GM19452 (cell line): ENCODE measurements at regions not wholly inside any gene's neighbourhood (a gene's known extent, or its start where the extent isn't known, plus 50 kb on each side); places are given as distances from the start of the nearest gene placed in this dataset.
"Not testable (repeated sequence)": the region's sequence is repeated elsewhere in the genome, so short reads cannot be mapped to it uniquely, and the experiment has no call there.

Experiments
- ATAC-seq: cut with Tn5 transposase; IDR thresholded peaks from one replicate; pipeline ENCODE4 v1.9.1; 2021; ENCODE audit not compliant: unreplicated experiment

- not testable (repeated sequence) for ATAC-seq
Observed at GRCh38 chr9:62874745-62875599, 1685.1 kb downstream of the SPATA31A7 start.

- ATAC-seq = not testable (repeated sequence)
Observed at GRCh38 chr9:62877552-62877951, 1687.7 kb downstream of the SPATA31A7 start.

- not testable (repeated sequence) for ATAC-seq
Observed at GRCh38 chr9:62877987-62878386, 1688.2 kb downstream of the SPATA31A7 start.

- ATAC-seq = not testable (repeated sequence)
Observed at GRCh38 chr9:62880453-62880852, 1690.6 kb downstream of the SPATA31A7 start.

- ATAC-seq = not testable (repeated sequence)
Observed at GRCh38 chr9:62880971-62881370, 1691.1 kb downstream of the SPATA31A7 start.

GRCh38 chr9:62881811-62882210 is 1692.0 kb downstream of the SPATA31A7 start:
- ATAC-seq = not testable (repeated sequence)

- not testable (repeated sequence) for ATAC-seq
Observed at GRCh38 chr9:62882717-62883116, 1692.9 kb downstream of the SPATA31A7 start.

GRCh38 chr9:62896692-62897091 is 1706.9 kb downstream of the SPATA31A7 start:
- not testable (repeated sequence) for ATAC-seq

GRCh38 chr9:62897411-62898225 is 1707.8 kb downstream of the SPATA31A7 start:
- ATAC-seq = not testable (repeated sequence)

GRCh38 chr9:62899666-62900065 is 1709.8 kb downstream of the SPATA31A7 start:
- not testable (repeated sequence) for ATAC-seq

GRCh38 chr9:62904061-62904460 is 1714.2 kb downstream of the SPATA31A7 start:
- not testable (repeated sequence) for ATAC-seq

GRCh38 chr9:62905722-62906121 is 1715.9 kb downstream of the SPATA31A7 start:
- ATAC-seq = not testable (repeated sequence)

- ATAC-seq = not testable (repeated sequence)
Observed at GRCh38 chr9:62907866-62908265, 1718.0 kb downstream of the SPATA31A7 start.

- ATAC-seq = not testable (repeated sequence)
Observed at GRCh38 chr9:62908271-62908670, 1718.4 kb downstream of the SPATA31A7 start.

- not testable (repeated sequence) for ATAC-seq
Observed at GRCh38 chr9:62909447-62909846, 1719.6 kb downstream of the SPATA31A7 start.

GRCh38 chr9:62912278-62912677 is 1722.4 kb downstream of the SPATA31A7 start:
- ATAC-seq = not testable (repeated sequence)

- ATAC-seq = not testable (repeated sequence)
Observed at GRCh38 chr9:62915168-62915567, 1725.3 kb downstream of the SPATA31A7 start.

- ATAC-seq = peak; percentile 98
Observed at GRCh38 chr9:62915661-62916060, 1725.8 kb downstream of the SPATA31A7 start.

- ATAC-seq = not testable (repeated sequence)
Observed at GRCh38 chr9:62918648-62919385, 1729.0 kb downstream of the SPATA31A7 start.

GRCh38 chr9:62931484-62931883 is 1741.6 kb downstream of the SPATA31A7 start:
- not testable (repeated sequence) for ATAC-seq

- not testable (repeated sequence) for ATAC-seq
Observed at GRCh38 chr9:62952840-62953239, 1763.0 kb downstream of the SPATA31A7 start.
